Activated T-helper 1 cell treated with anti-CD3 and anti-CD28 coated beads, Interleukin-12 subunit alpha, Interleukin-12 subunit beta, Interleukin-2, Interleukin-4 antibody, amounts not matched to agents 30 ng/mL and 10 ng/mL and 1 ng/mL, durations not matched to agents 14 hours and 24 hours and 36 hours (primary cell): ENCODE measurements at regions not wholly inside any gene's neighbourhood (a gene's known extent, or its start where the extent isn't known, plus 50 kb on each side); places are given as distances from the start of the nearest gene placed in this dataset.
A peak's percentile ranks its signal among the peaks of the same experiment; 100 is the strongest.

Experiments
- DNase-seq: peaks from one replicate; pipeline ENCODE4 v3.0.0; 2021; ENCODE audit warnings: low spot score
- H3K27ac Mint-ChIP-seq: one replicate; pipeline ENCODE4 v1.8.0; 2021; ENCODE audit warnings: mild to moderate bottlenecking, mixed read lengths
- H3K27me3 Mint-ChIP-seq: one replicate; pipeline ENCODE4 v1.8.0; 2022; ENCODE audit warnings: mild to moderate bottlenecking, moderate library complexity, mixed read lengths; ENCODE audit not compliant: insufficient read depth
- H3K36me3 Mint-ChIP-seq: one replicate; pipeline ENCODE4 v1.8.0; 2021; ENCODE audit warnings: low read depth, mixed read lengths
- H3K4me1 Mint-ChIP-seq: one replicate; pipeline ENCODE4 v1.8.0; 2021; ENCODE audit warnings: low read depth, mixed read lengths
- H3K4me3 Mint-ChIP-seq: one replicate; pipeline ENCODE4 v1.8.0; 2021; ENCODE audit warnings: mild to moderate bottlenecking, moderate library complexity, mixed read lengths
- H3K9me3 Mint-ChIP-seq: one replicate; pipeline ENCODE4 v1.8.0; 2021; ENCODE audit warnings: mixed read lengths
- intact Hi-C: fragments of 100-400 bp; cut with micrococcal nuclease; formaldehyde crosslinking; loops from one replicate; pipeline ENCODE4 v1.15.1; 2024

GRCh38 chrX:22737541-22737940 is 262.2 kb upstream of the DDX53 start:
- Mint-ChIP-seq H3K27ac (no peak overlapping the region), H3K9me3 (no peaks in the 10 kb centered on the region), H3K4me1 (no peaks in the 10 kb centered on the region), H3K36me3 (no peaks in the 10 kb centered on the region), H3K27me3 (no peaks in the 10 kb centered on the region), H3K4me3 (no peak overlapping the region)
- no peak for DNase-seq
- intact Hi-C loops: no loop called here

- intact Hi-C loops: no loop called here
- no peak for DNase-seq
- H3K4me3 Mint-ChIP-seq: no peak overlapping the region
- H3K36me3 Mint-ChIP-seq: no peaks in the 10 kb centered on the region
- no peak overlapping the region for H3K27ac Mint-ChIP-seq
- H3K27me3 Mint-ChIP-seq: no peaks in the 10 kb centered on the region
- no peaks in the 10 kb centered on the region for H3K9me3 Mint-ChIP-seq
- no peaks in the 10 kb centered on the region for H3K4me1 Mint-ChIP-seq
Observed at GRCh38 chrX:22739276-22739675, 260.5 kb upstream of the DDX53 start.

- no peak for DNase-seq
- Mint-ChIP-seq H3K4me3 (no peak overlapping the region), H3K9me3 (no peaks in the 10 kb centered on the region), H3K27me3 (no peaks in the 10 kb centered on the region), H3K4me1 (no peaks in the 10 kb centered on the region), H3K36me3 (no peaks in the 10 kb centered on the region), H3K27ac (no peak overlapping the region)
- intact Hi-C loops: no loop called here
Observed at GRCh38 chrX:22740836-22741235, 258.9 kb upstream of the DDX53 start.

- H3K27me3 Mint-ChIP-seq: no peaks in the 10 kb centered on the region
- no peak overlapping the region for H3K27ac Mint-ChIP-seq
- no peak overlapping the region for H3K4me3 Mint-ChIP-seq
- intact Hi-C loops: no loop called here
- H3K9me3 Mint-ChIP-seq: no peaks in the 10 kb centered on the region
- no peaks in the 10 kb centered on the region for H3K4me1 Mint-ChIP-seq
- H3K36me3 Mint-ChIP-seq: no peaks in the 10 kb centered on the region
- DNase-seq: no peak
Observed at GRCh38 chrX:22742174-22742573, 257.6 kb upstream of the DDX53 start.

GRCh38 chrX:22746081-22746480 is 253.7 kb upstream of the DDX53 start:
- Mint-ChIP-seq H3K27ac (no peak overlapping the region), H3K27me3 (no peaks in the 10 kb centered on the region), H3K4me1 (no peaks in the 10 kb centered on the region), H3K36me3 (no peaks in the 10 kb centered on the region), H3K9me3 (no peaks in the 10 kb centered on the region), H3K4me3 (no peak overlapping the region)
- DNase-seq: no peak
- intact Hi-C loops: loop anchor here (5.0 kb wide), 1 partner anchor 554 kb away; no protein-coding TSS in a partner anchor

- Mint-ChIP-seq H3K27ac (no peak overlapping the region), H3K27me3 (no peaks in the 10 kb centered on the region), H3K9me3 (no peaks in the 10 kb centered on the region), H3K4me1 (no peaks in the 10 kb centered on the region), H3K4me3 (no peak overlapping the region), H3K36me3 (no peaks in the 10 kb centered on the region)
- peak; percentile 1 for DNase-seq
- intact Hi-C loops: loop anchor here (1.0 to 5.0 kb wide), 2 partner anchors 556 to 612 kb away; no protein-coding TSS in a partner anchor
Observed at GRCh38 chrX:22748093-22748999, 251.4 kb upstream of the DDX53 start.

- no peak overlapping the region for H3K4me3 Mint-ChIP-seq
- no peak for DNase-seq
- no peaks in the 10 kb centered on the region for H3K4me1 Mint-ChIP-seq
- H3K9me3 Mint-ChIP-seq: no peaks in the 10 kb centered on the region
- no peaks in the 10 kb centered on the region for H3K27me3 Mint-ChIP-seq
- intact Hi-C loops: no loop called here
- no peaks in the 10 kb centered on the region for H3K36me3 Mint-ChIP-seq
- no peak overlapping the region for H3K27ac Mint-ChIP-seq
Observed at GRCh38 chrX:22758807-22759481, 240.8 kb upstream of the DDX53 start.

GRCh38 chrX:22760513-22761057 is 239.2 kb upstream of the DDX53 start:
- Mint-ChIP-seq H3K36me3 (no peaks in the 10 kb centered on the region), H3K4me3 (no peak overlapping the region), H3K27ac (no peak overlapping the region), H3K27me3 (no peaks in the 10 kb centered on the region), H3K9me3 (no peaks in the 10 kb centered on the region), H3K4me1 (no peaks in the 10 kb centered on the region)
- DNase-seq: no peak
- intact Hi-C loops: no loop called here

- intact Hi-C loops: no loop called here
- H3K27ac Mint-ChIP-seq: no peak overlapping the region
- H3K27me3 Mint-ChIP-seq: no peaks in the 10 kb centered on the region
- DNase-seq: no peak
- H3K4me3 Mint-ChIP-seq: no peak overlapping the region
- no peaks in the 10 kb centered on the region for H3K4me1 Mint-ChIP-seq
- H3K36me3 Mint-ChIP-seq: no peaks in the 10 kb centered on the region
- H3K9me3 Mint-ChIP-seq: peaks cover 4% of the 10 kb centered on the region
Observed at GRCh38 chrX:22788221-22788620, 211.5 kb upstream of the DDX53 start.

GRCh38 chrX:22795671-22796070 is 204.1 kb upstream of the DDX53 start:
- no peaks in the 10 kb centered on the region for H3K9me3 Mint-ChIP-seq

GRCh38 chrX:22800360-22800759 is 199.4 kb upstream of the DDX53 start:
- Mint-ChIP-seq H3K4me3 (no peak overlapping the region), H3K27me3 (no peaks in the 10 kb centered on the region), H3K9me3 (no peaks in the 10 kb centered on the region), H3K27ac (no peak overlapping the region), H3K36me3 (no peaks in the 10 kb centered on the region), H3K4me1 (no peaks in the 10 kb centered on the region)
- intact Hi-C loops: no loop called here
- no peak for DNase-seq

More at GRCh38 chrX:22795671-22796070, 204.1 kb upstream of the DDX53 start:
- intact Hi-C loops: no loop called here
- Mint-ChIP-seq H3K27me3 (no peaks in the 10 kb centered on the region), H3K4me1 (no peaks in the 10 kb centered on the region), H3K27ac (no peak overlapping the region), H3K4me3 (no peak overlapping the region), H3K36me3 (no peaks in the 10 kb centered on the region)
- no peak for DNase-seq

GRCh38 chrX:22800806-22801205 is 199.0 kb upstream of the DDX53 start:
- no peak overlapping the region for H3K27ac Mint-ChIP-seq
- no peaks in the 10 kb centered on the region for H3K27me3 Mint-ChIP-seq
- no peaks in the 10 kb centered on the region for H3K9me3 Mint-ChIP-seq
- no peak overlapping the region for H3K4me3 Mint-ChIP-seq
- no peaks in the 10 kb centered on the region for H3K36me3 Mint-ChIP-seq
- intact Hi-C loops: no loop called here
- no peaks in the 10 kb centered on the region for H3K4me1 Mint-ChIP-seq
- no peak for DNase-seq

- no peaks in the 10 kb centered on the region for H3K9me3 Mint-ChIP-seq
- no peak overlapping the region for H3K4me3 Mint-ChIP-seq
- no peak overlapping the region for H3K27ac Mint-ChIP-seq
- H3K36me3 Mint-ChIP-seq: no peaks in the 10 kb centered on the region
- intact Hi-C loops: no loop called here
- DNase-seq: no peak
- no peaks in the 10 kb centered on the region for H3K4me1 Mint-ChIP-seq
- H3K27me3 Mint-ChIP-seq: no peaks in the 10 kb centered on the region
Observed at GRCh38 chrX:22803353-22803752, 196.4 kb upstream of the DDX53 start.
